ENCODE measurements at regions not wholly inside any gene's neighbourhood (a gene's known extent, or its start where the extent isn't known, plus 50 kb on each side); places are given as distances from the start of the nearest gene placed in this dataset.

DNA sequence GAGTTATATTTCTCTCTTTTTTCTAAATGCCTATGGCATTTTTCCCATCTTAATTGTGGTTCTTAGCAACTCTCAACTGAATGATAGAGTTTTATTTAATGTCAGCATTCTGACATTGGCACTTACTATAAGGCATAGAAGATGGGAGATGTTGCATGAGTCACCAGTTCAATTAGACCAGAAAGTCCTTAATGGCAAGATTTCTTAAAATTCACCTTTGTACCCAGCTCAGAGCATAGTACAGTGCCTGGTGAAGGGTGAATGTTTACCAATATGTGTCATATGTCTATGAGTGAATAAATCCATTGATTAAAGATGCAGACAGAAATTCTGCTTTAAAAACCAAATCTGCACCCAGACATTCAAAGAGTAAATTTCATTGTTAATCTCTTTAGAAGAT lies 526.9 kb downstream of the EFNB2 start:
- DNase-seq = no peak

GRCh38 chr13:106007156-106007555 lies 528.3 kb downstream of the EFNB2 start:
- no peak for DNase-seq

DNA sequence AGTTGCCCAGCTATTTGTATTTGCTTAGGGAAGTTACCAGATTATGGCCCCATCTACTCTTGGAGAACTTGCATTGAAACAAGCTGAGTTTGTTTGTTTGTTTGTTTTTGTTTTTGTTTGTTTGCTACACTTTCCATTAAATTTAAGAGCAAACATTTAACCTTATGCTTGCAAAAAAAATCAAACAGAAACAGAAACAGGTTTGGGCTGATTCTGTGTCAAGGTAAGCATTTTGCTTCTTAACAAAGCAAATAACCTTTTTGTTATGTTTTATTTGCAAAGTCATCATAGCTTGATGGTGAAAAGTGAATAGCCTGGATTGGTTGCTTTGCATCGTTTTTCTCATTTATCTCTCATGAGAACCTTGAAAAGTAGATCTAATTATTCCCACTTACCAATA lies 531.8 kb downstream of the EFNB2 start:
- DNase-seq = no peak

- DNase-seq = no peak
Observed at GRCh38 chr13:106001443-106001842, 534.0 kb downstream of the EFNB2 start.

DNA sequence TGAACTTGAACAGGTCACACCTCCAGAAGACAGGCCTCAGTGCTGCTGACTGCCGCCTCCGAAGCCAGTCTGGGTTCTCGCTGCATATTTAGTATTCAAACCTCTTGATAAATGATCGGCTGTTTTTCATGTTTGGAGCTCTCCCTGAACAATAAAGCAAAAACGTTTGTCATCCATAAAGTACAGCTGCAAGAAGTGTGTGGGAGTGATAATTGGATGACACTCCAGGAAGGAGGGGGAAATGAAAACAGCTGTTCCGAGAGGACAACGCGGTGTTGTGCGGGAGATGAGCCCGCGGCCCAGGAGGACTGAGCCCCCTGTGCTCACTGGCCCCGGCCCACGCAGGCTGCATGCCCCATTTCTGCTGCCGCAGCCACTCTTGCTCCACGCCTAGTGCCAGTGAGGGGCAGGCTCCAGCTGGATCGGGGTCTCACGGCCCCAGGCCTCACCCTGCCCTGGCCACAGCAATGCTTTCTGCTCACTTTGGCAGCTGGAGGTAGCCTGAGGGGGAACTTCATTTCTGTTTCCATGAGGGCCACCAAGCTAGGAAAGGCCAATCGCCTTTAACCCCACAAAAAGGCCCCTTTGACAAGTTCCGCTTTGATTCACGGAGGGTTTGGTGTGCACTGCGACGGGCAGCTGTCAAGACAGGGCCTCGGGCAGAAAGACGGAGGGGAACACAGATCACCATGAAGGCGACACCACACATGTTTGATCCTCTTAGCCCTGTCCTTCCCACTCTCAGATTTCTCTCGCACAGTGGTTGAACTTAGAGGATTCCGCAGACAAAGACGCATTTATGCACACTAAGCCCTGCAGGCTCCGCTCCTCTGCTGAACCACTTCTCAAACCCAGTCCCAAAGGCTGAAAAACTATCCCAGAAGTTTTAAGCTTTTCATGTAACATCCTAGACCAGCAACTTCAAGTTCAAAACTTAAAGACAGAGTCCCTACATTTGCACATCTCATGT lies 537.6 kb downstream of the EFNB2 start:
- no peak for DNase-seq

GRCh38 chr13:105996391-105997025 lies 539.0 kb downstream of the EFNB2 start:
- no peak for DNase-seq

DNA sequence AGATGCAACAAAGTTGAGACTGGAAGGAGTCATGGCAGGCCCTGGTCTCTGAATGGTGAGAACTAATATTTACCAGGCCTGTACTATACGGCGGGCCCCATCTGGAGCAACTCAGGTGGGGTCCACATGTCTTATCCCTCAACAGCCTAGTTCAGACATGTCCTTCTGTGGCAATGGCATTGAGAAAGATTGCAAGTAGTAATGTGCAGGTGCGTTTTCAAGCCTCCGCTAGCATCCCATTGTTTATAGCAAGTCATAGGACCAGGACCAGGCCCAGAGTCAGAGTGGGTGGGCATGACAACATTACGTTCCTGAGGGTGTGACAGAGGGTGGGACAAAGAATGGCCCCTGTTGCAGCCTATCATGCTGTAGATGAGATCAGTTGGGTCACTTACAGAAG lies 541.1 kb downstream of the EFNB2 start:
- DNase-seq = no peak

GRCh38 chr13:105991622-105992277 lies 543.7 kb downstream of the EFNB2 start:
- DNase-seq = no peak

- no peak for DNase-seq
Observed at GRCh38 chr13:105991131-105991530, 544.3 kb downstream of the EFNB2 start.

GRCh38 chr13:105990256-105990958 lies 545.1 kb downstream of the EFNB2 start:
- no peak for DNase-seq

DNA sequence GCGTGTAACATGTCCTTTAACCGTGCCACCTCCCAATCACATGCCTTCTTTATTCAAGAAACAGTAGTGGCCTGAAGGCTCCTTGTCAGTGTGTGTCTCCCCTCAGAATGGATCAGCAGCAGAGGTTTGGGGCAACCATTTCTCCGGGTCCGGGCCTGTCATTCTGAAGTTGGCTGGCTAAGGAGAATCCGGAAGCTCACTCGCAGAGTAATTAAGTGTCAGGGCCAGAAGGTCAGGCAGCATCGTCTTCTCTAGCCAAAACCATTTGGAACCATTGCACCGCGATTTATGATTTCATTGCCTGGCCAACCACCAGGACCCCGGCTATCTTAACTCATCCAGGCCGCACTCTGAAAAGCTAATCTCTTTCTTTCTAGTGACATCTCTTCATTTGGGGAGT lies 550.8 kb downstream of the EFNB2 start:
- DNase-seq = no peak

DNA sequence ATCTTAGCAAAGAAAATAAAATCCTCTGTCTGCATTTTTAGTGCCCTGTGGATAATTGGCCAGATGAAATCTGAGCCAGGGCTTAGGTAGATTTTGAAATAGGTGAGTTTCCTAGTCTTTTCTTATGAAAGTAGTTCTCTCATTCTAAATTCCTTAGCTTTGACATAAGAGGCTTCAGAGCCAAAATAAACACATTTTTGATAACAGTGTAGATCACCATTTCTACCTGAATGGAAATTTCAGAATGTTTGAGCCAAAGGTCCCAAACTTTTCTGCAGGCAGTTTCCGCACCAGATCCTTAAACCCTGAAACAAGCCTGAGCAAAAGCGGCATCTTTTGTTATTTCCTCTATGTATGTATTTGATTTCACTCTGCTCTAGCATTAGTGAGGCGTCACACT lies 551.2 kb downstream of the EFNB2 start:
- no peak for DNase-seq

DNA sequence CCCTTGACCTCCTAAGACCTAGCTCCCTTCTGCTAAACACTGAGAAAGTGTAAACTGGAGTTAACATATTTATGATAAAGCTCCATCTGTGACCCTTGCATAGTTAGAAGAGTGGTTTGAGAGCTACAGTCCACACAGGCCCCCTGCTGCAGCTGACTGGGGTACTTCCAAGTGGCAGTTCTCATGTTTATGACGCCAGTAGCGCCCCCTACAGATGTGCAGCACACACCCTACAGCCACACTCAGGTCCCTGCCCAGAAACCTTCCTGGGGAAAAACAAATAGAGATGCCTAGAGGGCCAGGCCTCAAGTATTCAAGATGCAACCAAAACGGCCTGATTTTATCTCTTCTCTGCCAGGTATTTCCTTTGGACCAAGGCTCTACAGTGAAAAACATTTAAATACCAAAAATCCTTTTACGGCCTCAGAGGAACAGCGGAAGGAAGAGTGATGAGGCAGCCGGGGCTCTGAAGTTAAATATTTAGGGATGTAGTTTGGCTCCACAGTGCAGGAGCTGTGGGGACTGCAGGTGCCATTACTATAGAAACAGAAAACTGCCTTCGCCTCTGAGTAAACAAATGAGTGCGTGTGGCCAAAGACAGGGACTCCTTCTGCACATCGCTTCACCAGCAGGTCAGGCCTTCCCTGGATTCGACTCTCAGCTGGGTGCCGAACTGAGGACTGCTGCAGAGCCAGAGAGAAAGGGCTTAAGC lies 553.1 kb downstream of the EFNB2 start:
- no peak for DNase-seq

DNA sequence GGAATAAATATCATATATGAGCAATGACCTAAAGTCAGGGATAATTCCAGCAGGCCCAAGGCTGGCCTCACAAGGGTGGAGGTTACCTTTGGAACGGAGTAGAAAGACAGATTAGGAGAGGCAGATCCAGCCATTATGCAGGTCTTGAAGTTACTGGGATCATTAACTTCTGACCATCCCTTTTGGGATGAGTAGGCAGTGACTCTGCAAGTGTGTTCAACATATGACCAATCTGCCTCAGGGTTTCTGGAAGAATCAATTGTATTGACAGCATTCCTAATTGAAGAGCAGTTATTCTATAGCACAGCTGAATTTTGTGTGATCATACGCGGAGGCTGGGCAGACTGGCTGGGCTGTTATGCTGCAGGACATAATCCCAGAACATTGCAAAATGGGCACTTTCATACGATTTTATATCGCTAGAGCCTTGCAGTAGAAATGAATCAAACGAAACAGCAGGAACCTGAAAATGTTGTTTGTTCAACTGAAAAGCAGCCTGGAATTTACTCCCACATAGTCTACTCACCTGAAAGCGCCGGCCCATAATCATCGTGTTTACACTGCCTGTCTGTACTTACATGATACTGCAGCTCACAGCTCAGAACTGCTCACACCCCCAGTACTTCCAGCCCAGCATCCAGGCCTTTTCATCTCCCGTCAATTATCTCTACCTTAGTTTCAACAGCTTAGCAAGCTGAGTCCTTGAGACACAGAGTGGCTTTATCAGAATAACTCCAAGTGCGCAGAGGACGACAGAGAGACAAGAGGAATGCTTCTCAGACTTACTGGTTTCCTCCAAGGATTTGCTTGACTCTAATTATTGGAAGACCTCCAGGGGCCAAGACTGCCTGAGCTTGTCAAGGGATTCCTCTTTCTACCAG lies 556.1 kb downstream of the EFNB2 start:
- peak; percentile 83 for DNase-seq

DNA sequence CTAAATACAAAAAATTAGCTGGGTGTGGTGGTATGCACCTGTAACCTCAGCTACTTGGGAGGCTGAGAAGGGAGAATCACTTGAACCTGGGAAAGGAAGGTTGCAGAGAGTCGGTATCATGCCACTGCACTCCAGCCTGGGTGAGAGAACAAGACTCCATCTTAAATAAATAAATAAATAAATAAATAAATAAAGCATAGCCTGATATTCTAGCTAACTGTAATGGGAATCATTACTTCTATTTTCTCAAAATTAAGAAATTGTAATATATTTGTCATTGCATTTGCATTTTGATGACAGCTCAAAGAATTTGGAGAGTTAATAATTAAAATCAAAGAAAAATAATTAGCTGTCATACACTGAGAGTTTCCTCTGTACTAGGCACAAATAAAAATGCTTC lies 561.1 kb downstream of the EFNB2 start:
- DNase-seq = no peak

GRCh38 chr13:105972811-105973590 lies 562.5 kb downstream of the EFNB2 start:
- DNase-seq = no peak

GRCh38 chr13:105972306-105972721 lies 563.1 kb downstream of the EFNB2 start:
- peak; percentile 40 for DNase-seq

DNA sequence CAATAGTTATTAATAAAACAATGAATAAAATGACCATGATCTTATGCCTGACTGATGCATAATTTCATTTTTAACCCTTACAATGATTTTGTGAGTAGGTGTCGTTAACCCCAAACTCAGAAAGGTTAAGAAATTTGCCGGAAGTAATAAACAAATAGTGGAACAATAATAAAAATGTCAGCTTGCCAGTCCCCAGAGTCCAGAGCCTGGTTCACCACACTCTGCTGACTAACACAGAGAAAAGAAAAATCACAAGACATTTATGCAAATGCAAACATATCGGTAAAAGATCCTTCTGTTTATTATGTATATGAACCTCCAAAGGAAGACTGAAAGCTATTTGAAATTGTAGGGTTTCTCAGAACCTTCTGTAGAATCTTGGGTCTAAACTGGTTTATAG lies 563.7 kb downstream of the EFNB2 start:
- DNase-seq = no peak

DNA sequence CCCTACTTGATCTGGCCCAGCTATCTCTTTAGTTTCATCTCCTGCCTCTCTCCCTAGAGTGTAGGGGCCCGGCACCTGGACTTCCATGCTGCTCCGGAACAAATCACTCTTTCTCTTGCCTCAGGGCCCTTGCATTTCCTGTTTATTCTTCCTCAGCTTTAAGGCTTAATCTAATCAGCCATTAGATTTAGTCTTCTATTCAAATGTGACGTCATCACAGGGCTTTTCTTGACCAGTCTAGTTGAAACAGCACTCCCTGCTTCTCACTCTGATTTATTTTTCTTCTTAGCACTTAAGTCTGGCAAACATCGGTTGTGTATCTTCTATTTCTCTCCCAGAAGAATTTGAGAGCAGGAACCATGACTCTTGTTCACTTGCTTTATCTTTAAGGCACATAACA lies 564.1 kb downstream of the EFNB2 start:
- no peak for DNase-seq

GRCh38 chr13:105969761-105970160 lies 565.7 kb downstream of the EFNB2 start:
- DNase-seq = no peak

GRCh38 chr13:105965910-105966309 lies 569.6 kb downstream of the EFNB2 start:
- DNase-seq = no peak
